Gastrocnemius medialis (tissue), 4 donors: ENCODE measurements at regions not wholly inside any gene's neighbourhood (a gene's known extent, or its start where the extent isn't known, plus 50 kb on each side); places are given as distances from the start of the nearest gene placed in this dataset.

Experiments used
- ATAC-seq, 2 donors: fragments of 150-250 bp; one replicate each; pipeline ENCODE4 v1.9.1; 2016
- DNase-seq, 2 donors: peaks; one replicate each; pipeline ENCODE4 v3.0.0-alpha.2; 2019
- H3K27ac ChIP-seq, 4 donors: fragments of 200-600 bp; sonication (generic); 1 replicate in 1 of 4; 2 replicates in 3 of 4; pipeline ENCODE4 v1.5.1; 2016 to 2018; ENCODE audit warnings: mild to moderate bottlenecking in 2 of 4, moderate library complexity in 1 of 4
- H3K27me3 ChIP-seq, 3 donors: fragments of 200-600 bp; sonication (generic) in 2 of 3; 1 replicate in 1 of 3; 2 replicates in 2 of 3; pipeline versions ENCODE4 v1.5.1 to v1.6.0; 2016 to 2019; ENCODE audit warnings: mild to moderate bottlenecking in 1 of 3, moderate library complexity in 1 of 3
- H3K36me3 ChIP-seq, 2 donors: fragments of 200-600 bp; sonication (generic) in 1 of 2; one replicate each; pipeline ENCODE4 v1.5.1; 2017 to 2018
- H3K4me1 ChIP-seq, 2 donors: fragments of 200-600 bp; sonication (generic) in 1 of 2; one replicate each; pipeline ENCODE4 v1.5.1; 2016 to 2017; ENCODE audit warnings: mild to moderate bottlenecking in 2 of 2
- H3K4me3 ChIP-seq, 4 donors: fragments of 200-600 bp; sonication (generic) in 3 of 4; 1 replicate in 1 of 4; 2 replicates in 3 of 4; pipeline ENCODE4 v1.5.1; 2016 to 2019; ENCODE audit warnings: mild to moderate bottlenecking in 2 of 4
- H3K9me3 ChIP-seq, 3 donors: fragments of 200-600 bp; sonication (generic) in 2 of 3; 1 replicate in 1 of 3; 2 replicates in 2 of 3; pipeline ENCODE4 v1.5.1; 2016 to 2019
- POLR2A ChIP-seq, 2 donors: fragments of 450-650 bp; IDR thresholded peaks; one replicate each; pipeline ENCODE4 v1.6.1; 2017; ENCODE audit warnings: antibody characterized with exemption in 2 of 2, mild to moderate bottlenecking in 2 of 2, moderate library complexity in 2 of 2
- in situ Hi-C, 4 donors: fragments of 200-750 bp; cut with MboI; loops; one replicate each; pipeline versions ENCODE4 v1.15.0 to v1.8.0; 2017; ENCODE audit warnings: low sequenced_read_pairs in 4 of 4
- intact Hi-C: fragments of 100-400 bp; cut with DNase I; formaldehyde crosslinking; loops from one replicate; pipeline ENCODE4 v1.15.1; 2023; ENCODE audit warnings: low total_unique reads
- TF ChIP-seq, protein P1 (sequence below), 5 experiments: fragments of 450-650 bp in 3 of 5; fragments of 200-600 bp in 2 of 5; sonication (generic) in 2 of 5; IDR thresholded peaks in 4 of 5; conservative IDR thresholded peaks in 1 of 5; 1 replicate in 4 of 5; 2 replicates in 1 of 5; pipeline ENCODE4 v1.5.1; 2016 to 2019; ENCODE audit warnings: antibody characterized with exemption in 5 of 5, mild to moderate bottlenecking in 3 of 5, moderate library complexity in 3 of 5

DNA sequence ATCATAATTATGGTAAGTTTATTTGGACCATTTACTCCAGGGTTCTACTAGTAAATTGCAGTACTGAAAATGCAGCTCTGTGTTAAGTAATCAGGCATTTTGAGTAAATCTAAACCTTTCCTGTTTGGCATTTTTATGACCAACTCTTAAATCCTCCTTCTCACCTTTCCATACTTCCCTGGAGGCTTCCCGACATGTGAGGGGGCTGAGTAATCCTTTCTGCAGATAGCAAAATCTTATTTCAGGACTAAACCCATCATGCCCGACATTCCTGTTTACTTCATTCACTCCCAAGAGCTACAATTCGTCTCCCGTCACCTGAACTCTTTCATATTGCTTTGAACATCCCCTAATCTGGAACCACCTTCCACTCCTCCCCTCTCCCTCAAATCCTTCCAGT is 296.6 kb downstream of the IKZF2 start:
- in situ Hi-C loops (no loop called here), intact Hi-C loops (no loop called here)
- Histone ChIP-seq H3K4me3 (no peak overlapping the region), H3K27me3 (no peaks in the 10 kb centered on the region), H3K36me3 (no peaks in the 10 kb centered on the region), H3K27ac (no peak overlapping the region), H3K4me1 (no peaks in the 10 kb centered on the region), H3K9me3 (no peaks in the 10 kb centered on the region)
- no peak for ATAC-seq
- TF ChIP-seq POLR2A (IDR thresholded peaks at IDR 0.05), result no peak
- TF ChIP-seq, protein P1, sequence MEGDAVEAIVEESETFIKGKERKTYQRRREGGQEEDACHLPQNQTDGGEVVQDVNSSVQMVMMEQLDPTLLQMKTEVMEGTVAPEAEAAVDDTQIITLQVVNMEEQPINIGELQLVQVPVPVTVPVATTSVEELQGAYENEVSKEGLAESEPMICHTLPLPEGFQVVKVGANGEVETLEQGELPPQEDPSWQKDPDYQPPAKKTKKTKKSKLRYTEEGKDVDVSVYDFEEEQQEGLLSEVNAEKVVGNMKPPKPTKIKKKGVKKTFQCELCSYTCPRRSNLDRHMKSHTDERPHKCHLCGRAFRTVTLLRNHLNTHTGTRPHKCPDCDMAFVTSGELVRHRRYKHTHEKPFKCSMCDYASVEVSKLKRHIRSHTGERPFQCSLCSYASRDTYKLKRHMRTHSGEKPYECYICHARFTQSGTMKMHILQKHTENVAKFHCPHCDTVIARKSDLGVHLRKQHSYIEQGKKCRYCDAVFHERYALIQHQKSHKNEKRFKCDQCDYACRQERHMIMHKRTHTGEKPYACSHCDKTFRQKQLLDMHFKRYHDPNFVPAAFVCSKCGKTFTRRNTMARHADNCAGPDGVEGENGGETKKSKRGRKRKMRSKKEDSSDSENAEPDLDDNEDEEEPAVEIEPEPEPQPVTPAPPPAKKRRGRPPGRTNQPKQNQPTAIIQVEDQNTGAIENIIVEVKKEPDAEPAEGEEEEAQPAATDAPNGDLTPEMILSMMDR (IDR thresholded peaks at IDR 0.05 in 4 of 5, conservative IDR thresholded peaks at IDR 0.05 in 1 of 5), result no peak
- DNase-seq, result no peak

DNA sequence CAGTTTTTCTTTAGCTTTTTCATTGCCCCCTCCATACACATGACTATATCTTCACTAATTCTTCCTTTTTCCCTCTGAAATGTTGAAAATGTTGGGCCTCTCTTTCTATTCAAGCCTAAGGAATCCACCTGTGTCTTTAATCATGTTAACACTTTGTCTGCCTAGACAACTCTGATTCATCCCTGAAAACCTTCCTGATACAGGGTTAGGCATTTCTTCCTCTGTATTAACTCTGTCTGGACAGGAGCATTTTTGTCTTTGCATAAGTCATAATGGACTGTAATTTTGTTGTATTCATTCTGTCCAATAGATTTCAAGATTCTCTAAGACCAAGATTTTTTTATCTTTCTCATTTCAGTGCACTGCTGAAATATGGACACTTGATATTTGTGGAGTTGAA is 297.3 kb downstream of the IKZF2 start:
- ATAC-seq, result no peak
- H3K27ac ChIP-seq, result no peak overlapping the region
- H3K27me3 ChIP-seq, result no peaks in the 10 kb centered on the region
- H3K4me3 ChIP-seq, result no peak overlapping the region
- no peak for TF ChIP-seq POLR2A (IDR thresholded peaks at IDR 0.05)
- TF ChIP-seq, protein P1 (IDR thresholded peaks at IDR 0.05 in 4 of 5, conservative IDR thresholded peaks at IDR 0.05 in 1 of 5), result no peak
- H3K9me3 ChIP-seq, result no peaks in the 10 kb centered on the region
- DNase-seq, result no peak
- in situ Hi-C loops, result no loop called here
- intact Hi-C loops, result no loop called here
- H3K36me3 ChIP-seq, result no peaks in the 10 kb centered on the region
- H3K4me1 ChIP-seq, result no peaks in the 10 kb centered on the region

- Histone ChIP-seq H3K27ac (no peak overlapping the region), H3K27me3 (no peaks in the 10 kb centered on the region), H3K4me3 (no peak overlapping the region), H3K9me3 (no peaks in the 10 kb centered on the region), H3K36me3 (no peaks in the 10 kb centered on the region), H3K4me1 (no peaks in the 10 kb centered on the region)
- TF ChIP-seq POLR2A (IDR thresholded peaks at IDR 0.05), result no peak
- in situ Hi-C loops, result no loop called here
- ATAC-seq, result no peak
- no peak for DNase-seq
- intact Hi-C loops, result no loop called here
Observed at GRCh38 chr2:212845941-212846340, 305.5 kb downstream of the IKZF2 start.

GRCh38 chr2:212843409-212844199 is 305.0 kb upstream of the ERBB4 start:
- intact Hi-C loops, result no loop called here
- ATAC-seq (peak in 1 of 2 donors; percentile 23), DNase-seq (no peak)
- no peaks in the 10 kb centered on the region for H3K9me3 ChIP-seq
- H3K36me3 ChIP-seq, result no peaks in the 10 kb centered on the region
- H3K4me3 ChIP-seq, result no peak overlapping the region
- no peaks in the 10 kb centered on the region for H3K4me1 ChIP-seq
- no peaks in the 10 kb centered on the region for H3K27me3 ChIP-seq
- TF ChIP-seq POLR2A (IDR thresholded peaks at IDR 0.05), result no peak
- TF ChIP-seq, protein P1 (IDR thresholded peaks at IDR 0.05 in 4 of 5, conservative IDR thresholded peaks at IDR 0.05 in 1 of 5), result no peak
- in situ Hi-C loops, result no loop called here
- H3K27ac ChIP-seq, result no peak overlapping the region

DNA sequence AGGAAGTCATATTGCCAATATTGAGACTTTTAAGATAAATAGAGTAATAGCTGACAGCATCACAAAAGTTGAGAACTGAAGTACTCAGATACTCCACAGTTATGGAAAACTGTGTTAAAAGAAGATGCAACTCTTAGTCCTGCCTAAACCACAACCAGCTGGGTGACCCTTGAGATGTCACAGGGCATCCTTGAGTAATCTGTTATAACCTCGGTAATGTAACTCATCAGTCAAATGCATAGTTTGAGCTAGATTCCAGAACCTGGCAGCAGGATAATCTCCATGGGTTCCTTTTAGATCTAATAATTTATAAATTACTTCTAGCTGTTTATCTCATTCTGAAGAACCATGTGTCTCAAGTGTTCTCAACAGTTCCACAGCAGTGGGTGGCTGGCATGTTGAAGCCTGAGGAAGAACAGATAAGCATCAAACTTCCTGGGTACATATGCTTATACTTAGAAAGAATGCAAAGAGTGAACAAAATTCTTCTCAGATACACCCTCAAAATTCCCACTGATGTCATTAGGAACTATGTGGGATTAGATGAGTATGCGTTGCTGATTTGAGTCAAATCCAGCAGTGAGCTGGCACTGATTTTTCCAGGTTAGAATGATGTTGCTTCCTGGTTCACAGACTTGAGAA is 304.1 kb upstream of the ERBB4 start:
- H3K36me3 ChIP-seq, result no peaks in the 10 kb centered on the region
- H3K27ac ChIP-seq, result no peak overlapping the region
- in situ Hi-C loops, result no loop called here
- no peak overlapping the region for H3K4me3 ChIP-seq
- H3K9me3 ChIP-seq, result no peaks in the 10 kb centered on the region
- TF ChIP-seq, protein P1 (IDR thresholded peaks at IDR 0.05 in 4 of 5, conservative IDR thresholded peaks at IDR 0.05 in 1 of 5), result no peak
- no peak for TF ChIP-seq POLR2A (IDR thresholded peaks at IDR 0.05)
- no peaks in the 10 kb centered on the region for H3K4me1 ChIP-seq
- DNase-seq (no peak), ATAC-seq (no peak)
- intact Hi-C loops, result no loop called here
- no peaks in the 10 kb centered on the region for H3K27me3 ChIP-seq
